Non-pigmented ciliary epithelial cell (primary cell): ENCODE measurements at regions not wholly inside any gene's neighbourhood (a gene's known extent, or its start where the extent isn't known, plus 50 kb on each side); places are given as distances from the start of the nearest gene placed in this dataset.
A peak's percentile ranks its signal among the peaks of the same experiment; 100 is the strongest.

Experiments
- DNase-seq: peaks from one replicate; pipeline ENCODE4 v3.0.0-alpha.2; 2010; ENCODE audit warnings: low read depth

DNA sequence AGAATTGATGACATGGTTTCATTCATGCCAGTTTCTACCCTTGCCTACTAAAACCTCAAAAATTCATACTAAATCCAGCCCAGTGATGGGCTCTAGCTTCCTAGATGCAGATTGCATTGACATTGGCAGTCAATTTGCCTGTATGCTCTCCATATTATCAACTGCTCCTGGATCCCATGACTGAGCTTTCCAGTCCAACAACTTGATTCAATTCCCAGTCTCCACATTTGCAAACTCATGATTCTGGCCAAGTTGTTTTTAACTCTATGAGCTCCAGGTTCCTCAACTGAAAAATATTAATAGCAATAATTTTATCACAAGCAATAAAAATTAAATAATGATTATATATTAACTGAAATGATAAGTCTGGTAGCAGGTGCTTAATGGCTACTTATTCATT, 51.0 kb upstream of the DSC1 start:
- DNase-seq, result no peak

GRCh38 chr18:31217038-31217849, 54.6 kb upstream of the DSC1 start:
- no peak for DNase-seq

- no peak for DNase-seq
Observed at GRCh38 chr18:31218671-31219383, 56.2 kb upstream of the DSC1 start.

GRCh38 chr18:31219395-31219794, 56.7 kb upstream of the DSC1 start:
- no peak for DNase-seq

- no peak for DNase-seq
Observed at GRCh38 chr18:31223371-31223770, 60.7 kb upstream of the DSC1 start.

DNA sequence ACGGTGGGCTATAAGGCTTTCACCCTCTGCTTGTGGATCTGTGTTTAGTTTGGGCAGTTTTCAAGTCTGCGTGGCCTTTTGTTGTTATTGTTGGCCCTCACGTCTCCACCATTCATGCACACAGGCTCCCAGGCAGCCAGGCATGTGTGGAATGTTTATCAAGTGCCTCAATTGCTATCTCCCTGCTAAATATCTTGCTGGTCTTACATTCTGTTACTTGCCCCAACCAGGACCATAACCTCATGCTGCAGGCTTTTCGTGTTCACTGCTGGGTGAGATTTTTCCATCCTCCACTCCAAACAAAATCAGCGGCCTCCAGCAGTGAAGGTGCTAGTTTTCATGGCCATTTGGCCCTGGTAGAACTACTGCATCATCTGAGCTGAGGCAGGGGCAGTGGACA, 63.0 kb upstream of the DSC1 start:
- peak; percentile 83 for DNase-seq

GRCh38 chr18:31227497-31228229, 65.0 kb upstream of the DSC1 start:
- no peak for DNase-seq

- no peak for DNase-seq
Observed at GRCh38 chr18:31229829-31230228, 67.2 kb upstream of the DSC1 start.

GRCh38 chr18:31230495-31230894, 67.8 kb upstream of the DSC1 start:
- DNase-seq, result no peak

DNA sequence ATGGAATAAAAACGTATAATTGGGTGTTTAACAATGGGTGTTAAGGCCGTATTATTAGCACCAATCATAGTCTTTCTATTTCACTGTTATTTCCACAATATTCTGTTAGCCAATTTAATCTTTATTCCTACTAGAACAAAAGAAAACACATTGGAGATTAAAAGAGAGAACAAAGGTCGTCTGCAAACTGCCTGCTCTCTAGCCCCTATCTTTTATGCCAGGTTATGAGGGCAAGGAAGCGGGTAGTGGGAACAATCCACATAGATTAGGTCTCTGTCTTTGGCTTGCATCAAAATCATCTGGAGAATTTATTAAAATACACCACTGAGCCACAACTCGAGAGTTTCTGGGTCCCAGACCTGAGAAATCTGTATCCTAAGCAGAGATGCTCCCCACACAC, 69.4 kb upstream of the DSC1 start:
- DNase-seq, result no peak

DNA sequence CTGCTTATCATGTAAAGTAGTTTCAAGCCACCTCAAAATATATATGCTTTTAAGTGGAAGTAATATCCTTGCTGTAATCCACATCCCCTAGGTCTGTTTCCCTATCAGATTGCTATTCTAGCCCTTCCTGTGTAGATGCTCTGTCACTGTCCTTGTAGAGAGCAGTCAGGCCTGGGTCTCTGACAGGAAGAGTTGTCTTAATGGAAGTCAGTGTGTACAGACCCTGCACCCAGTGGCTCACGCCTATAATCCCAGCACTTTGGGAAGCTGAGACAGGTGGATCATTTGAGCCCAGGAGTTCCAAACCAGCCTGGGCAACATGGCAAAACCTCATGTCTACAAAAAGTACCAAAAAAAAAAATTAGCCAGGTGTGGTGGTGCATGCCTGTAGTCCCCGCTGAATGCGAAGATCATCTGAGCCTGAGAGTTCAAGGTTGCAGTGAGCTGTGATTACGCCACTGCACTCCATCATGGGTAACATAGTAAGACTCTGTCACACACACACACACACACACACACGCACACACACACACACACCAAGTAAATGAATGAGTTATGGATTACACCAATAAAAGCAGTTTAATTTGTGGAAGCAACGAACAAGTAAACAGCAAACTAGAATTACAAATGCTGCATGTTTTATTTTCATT, 70.2 kb upstream of the DSC1 start:
- DNase-seq, result no peak

- no peak for DNase-seq
Observed at GRCh38 chr18:31233621-31234275, 71.1 kb upstream of the DSC1 start.

DNA sequence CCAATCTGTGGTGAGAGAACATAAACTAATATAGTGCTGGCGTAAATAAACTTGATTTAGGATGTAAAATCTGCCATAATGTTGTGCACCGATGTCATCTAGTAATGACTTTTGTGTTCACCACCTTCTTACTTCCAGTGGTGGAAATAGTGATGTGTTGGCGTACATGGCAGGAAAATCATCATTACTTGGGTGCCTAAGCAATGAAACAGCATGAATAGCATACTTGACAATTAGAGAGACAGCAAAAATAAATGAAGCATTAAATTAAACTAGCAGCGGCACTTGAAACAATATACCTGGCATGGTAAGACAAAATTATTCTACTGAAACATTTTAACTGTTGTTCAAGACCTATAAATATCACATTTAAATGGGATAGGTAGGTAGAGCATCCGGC, 73.2 kb upstream of the DSC1 start:
- no peak for DNase-seq

GRCh38 chr18:31237142-31237541, 74.5 kb upstream of the DSC1 start:
- DNase-seq, result no peak

GRCh38 chr18:31241425-31241824, 76.5 kb upstream of the DSG1 start:
- no peak for DNase-seq

DNA sequence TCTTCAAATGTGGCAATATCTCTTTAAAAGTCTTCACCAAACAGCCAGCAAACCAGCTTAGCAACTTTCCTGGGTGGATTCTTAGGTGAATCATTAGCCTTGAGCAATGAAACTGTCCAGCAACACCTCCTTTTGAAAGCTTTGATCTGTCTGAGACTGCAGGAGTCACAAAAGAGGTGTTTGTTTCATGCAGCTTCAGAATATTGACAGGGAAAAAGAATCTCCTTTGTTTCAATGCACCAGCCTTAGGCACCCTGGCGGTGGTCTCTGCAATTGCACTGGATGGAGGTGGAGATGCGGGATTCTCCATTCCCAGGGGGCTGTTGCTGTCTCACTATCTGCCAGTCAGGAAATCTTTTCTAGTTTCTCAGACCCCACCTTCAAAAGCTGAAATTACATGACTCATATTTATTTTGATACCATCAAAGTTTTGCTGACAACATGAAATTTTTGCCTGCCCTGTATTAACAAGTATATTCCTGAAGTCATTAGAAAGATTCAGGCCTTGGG, 76.0 kb upstream of the DSG1 start:
- DNase-seq, result no peak

DNA sequence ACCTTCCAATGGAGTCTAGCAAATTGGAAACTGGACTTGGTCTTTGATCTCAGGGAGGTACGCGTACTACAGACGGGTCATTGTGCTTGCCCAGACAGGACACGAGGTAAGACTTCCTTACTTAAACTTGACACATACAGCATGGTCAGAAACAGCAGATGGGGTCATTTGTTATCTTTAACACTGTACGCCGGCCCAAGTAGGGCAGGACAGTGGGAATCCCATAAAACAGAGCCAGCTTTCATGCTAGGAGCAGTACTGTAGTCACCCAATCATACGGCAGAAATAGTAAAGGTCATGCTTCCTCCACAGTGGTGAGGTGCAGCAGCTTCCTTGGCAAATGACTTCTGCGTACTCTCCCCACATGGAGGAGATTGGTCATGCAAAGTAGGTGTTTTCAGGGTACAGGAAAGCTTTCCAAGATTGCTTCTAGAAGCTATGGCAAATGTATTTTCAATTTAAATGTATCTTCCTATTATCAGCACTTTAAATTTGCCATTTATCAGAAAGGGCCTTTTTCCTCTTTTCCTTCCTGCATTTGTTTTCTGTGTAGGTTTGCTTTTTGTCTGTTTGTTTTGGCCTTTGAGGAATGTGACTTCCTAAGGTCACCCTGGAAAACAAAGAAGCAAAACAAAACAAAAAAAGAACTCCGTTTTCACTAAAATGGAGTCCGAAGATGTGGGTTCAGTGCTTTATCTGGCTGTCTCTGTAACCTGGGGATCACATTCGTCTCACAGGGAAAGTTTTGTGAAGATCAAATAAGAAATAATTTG, 74.0 kb upstream of the DSG1 start:
- DNase-seq, result no peak

- no peak for DNase-seq
Observed at GRCh38 chr18:31244771-31245394, 73.1 kb upstream of the DSG1 start.

DNA sequence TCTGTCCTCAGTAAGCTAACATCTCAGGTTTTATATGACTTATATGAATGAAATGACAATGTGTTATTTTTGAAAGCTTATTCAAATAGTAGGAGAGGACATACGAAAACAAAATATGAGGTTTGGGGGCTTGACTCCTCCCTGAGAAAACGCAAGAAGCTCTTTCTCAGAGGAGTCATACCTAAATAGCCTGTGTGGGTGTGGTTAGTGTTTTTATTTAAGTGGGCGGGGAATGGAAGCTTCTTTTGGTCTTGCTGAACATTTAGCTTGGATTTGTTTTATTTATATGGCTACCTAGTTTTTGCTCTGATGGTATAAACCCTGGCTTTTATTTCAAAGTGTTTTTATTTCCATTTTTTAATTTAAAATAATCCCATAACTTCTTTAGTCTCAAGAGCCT, 72.1 kb upstream of the DSG1 start:
- no peak for DNase-seq

GRCh38 chr18:31246460-31246859, 71.5 kb upstream of the DSG1 start:
- DNase-seq, result no peak
